Skeletal muscle tissue (tissue), 3 donors: ENCODE measurements at regions not wholly inside any gene's neighbourhood (a gene's known extent, or its start where the extent isn't known, plus 50 kb on each side); places are given as distances from the start of the nearest gene placed in this dataset.

Experiments
- H3K27ac ChIP-seq: one replicate; pipeline ENCODE4 v1.7.0; 2013; ENCODE audit warnings: mild to moderate bottlenecking, low read depth, low read length, inconsistent platforms
- H3K27me3 ChIP-seq, 3 donors: one replicate each; pipeline ENCODE4 v1.7.0; 2013; ENCODE audit warnings: low read length in 3 of 3; ENCODE audit not compliant: control insufficient read depth in 3 of 3, insufficient read depth in 3 of 3
- H3K36me3 ChIP-seq, 3 donors: one replicate each; pipeline ENCODE4 v1.7.0; 2013; ENCODE audit warnings: low read length in 3 of 3; ENCODE audit not compliant: control insufficient read depth in 3 of 3, insufficient read depth in 3 of 3
- H3K4me1 ChIP-seq, 3 donors: one replicate each; pipeline ENCODE4 v1.7.0; 2013; ENCODE audit warnings: low read length in 3 of 3, mild to moderate bottlenecking in 3 of 3; ENCODE audit not compliant: control insufficient read depth in 3 of 3, insufficient read depth in 3 of 3
- H3K4me3 ChIP-seq, 3 donors: one replicate each; pipeline ENCODE4 v1.7.0; 2013; ENCODE audit warnings: low read length in 3 of 3
- H3K9ac ChIP-seq, 3 donors: one replicate each; pipeline ENCODE4 v1.7.0; 2013; ENCODE audit warnings: low read length in 3 of 3, mild to moderate bottlenecking in 3 of 3, moderate library complexity in 2 of 3, low read depth in 1 of 3
- H3K9me3 ChIP-seq, 3 donors: one replicate each; pipeline ENCODE4 v1.7.0; 2013; ENCODE audit warnings: low read length in 3 of 3; ENCODE audit not compliant: control insufficient read depth in 3 of 3
- donor health status: Osteomylitis.

- Histone ChIP-seq H3K9ac (no peak overlapping the region), H3K9me3 (no peaks in the 10 kb centered on the region), H3K4me3 (no peak overlapping the region), H3K27me3 (no peaks in the 10 kb centered on the region), H3K36me3 (no peaks in the 10 kb centered on the region), H3K4me1 (no peaks in the 10 kb centered on the region), H3K27ac (no peak overlapping the region)
These were observed 1271.0 kb downstream of the LRFN5 start for GRCh38 chr14:42877716-42878115.

GRCh38 chr14:42872786-42873185, 1266.1 kb downstream of the LRFN5 start:
- Histone ChIP-seq H3K9ac (no peak overlapping the region), H3K27me3 (no peaks in the 10 kb centered on the region), H3K36me3 (no peaks in the 10 kb centered on the region), H3K4me1 (no peaks in the 10 kb centered on the region), H3K27ac (no peak overlapping the region), H3K9me3 (no peaks in the 10 kb centered on the region), H3K4me3 (no peak overlapping the region)

- Histone ChIP-seq H3K9me3 (no peaks in the 10 kb centered on the region), H3K4me1 (no peaks in the 10 kb centered on the region), H3K36me3 (no peaks in the 10 kb centered on the region), H3K9ac (no peak overlapping the region), H3K27ac (no peak overlapping the region), H3K27me3 (no peaks in the 10 kb centered on the region), H3K4me3 (no peak overlapping the region)
These were observed 1263.0 kb downstream of the LRFN5 start for GRCh38 chr14:42869681-42870080.

GRCh38 chr14:42862114-42862513, 1255.4 kb downstream of the LRFN5 start:
- Histone ChIP-seq H3K36me3 (no peaks in the 10 kb centered on the region), H3K27ac (no peak overlapping the region), H3K4me1 (no peaks in the 10 kb centered on the region), H3K9me3 (no peaks in the 10 kb centered on the region), H3K9ac (no peak overlapping the region), H3K27me3 (no peaks in the 10 kb centered on the region), H3K4me3 (no peak overlapping the region)

GRCh38 chr14:42860371-42860770, 1253.7 kb downstream of the LRFN5 start:
- no peak overlapping the region for H3K4me3 ChIP-seq
- no peak overlapping the region for H3K27ac ChIP-seq
- no peaks in the 10 kb centered on the region for H3K27me3 ChIP-seq
- H3K4me1 ChIP-seq: no peaks in the 10 kb centered on the region
- H3K9ac ChIP-seq: no peak overlapping the region
- no peaks in the 10 kb centered on the region for H3K36me3 ChIP-seq
- no peaks in the 10 kb centered on the region for H3K9me3 ChIP-seq

GRCh38 chr14:42856106-42856505, 1249.4 kb downstream of the LRFN5 start:
- H3K36me3 ChIP-seq: no peaks in the 10 kb centered on the region
- no peaks in the 10 kb centered on the region for H3K9me3 ChIP-seq
- no peak overlapping the region for H3K9ac ChIP-seq
- no peaks in the 10 kb centered on the region for H3K27me3 ChIP-seq
- no peaks in the 10 kb centered on the region for H3K4me1 ChIP-seq
- no peak overlapping the region for H3K27ac ChIP-seq
- no peak overlapping the region for H3K4me3 ChIP-seq

GRCh38 chr14:42855085-42855484, 1248.4 kb downstream of the LRFN5 start:
- Histone ChIP-seq H3K4me1 (no peaks in the 10 kb centered on the region), H3K27ac (no peak overlapping the region), H3K36me3 (no peaks in the 10 kb centered on the region), H3K9me3 (no peaks in the 10 kb centered on the region), H3K27me3 (no peaks in the 10 kb centered on the region), H3K9ac (no peak overlapping the region), H3K4me3 (no peak overlapping the region)

- Histone ChIP-seq H3K4me1 (no peaks in the 10 kb centered on the region), H3K9me3 (no peaks in the 10 kb centered on the region), H3K4me3 (no peak overlapping the region), H3K9ac (no peak overlapping the region), H3K36me3 (no peaks in the 10 kb centered on the region), H3K27me3 (no peaks in the 10 kb centered on the region), H3K27ac (no peak overlapping the region)
These were observed 1247.4 kb downstream of the LRFN5 start for GRCh38 chr14:42854061-42854460.

- Histone ChIP-seq H3K36me3 (no peaks in the 10 kb centered on the region), H3K27me3 (no peaks in the 10 kb centered on the region), H3K9me3 (no peaks in the 10 kb centered on the region), H3K4me3 (no peak overlapping the region), H3K27ac (no peak overlapping the region), H3K9ac (no peak overlapping the region), H3K4me1 (no peaks in the 10 kb centered on the region)
These were observed 1242.0 kb downstream of the LRFN5 start for GRCh38 chr14:42848652-42849051.

GRCh38 chr14:42814817-42815216, 1208.1 kb downstream of the LRFN5 start:
- no peak overlapping the region for H3K27ac ChIP-seq
- no peaks in the 10 kb centered on the region for H3K36me3 ChIP-seq
- H3K27me3 ChIP-seq: no peaks in the 10 kb centered on the region
- no peak overlapping the region for H3K9ac ChIP-seq
- H3K9me3 ChIP-seq: no peaks in the 10 kb centered on the region
- no peak overlapping the region for H3K4me3 ChIP-seq
- H3K4me1 ChIP-seq: no peaks in the 10 kb centered on the region

- Histone ChIP-seq H3K27ac (no peak overlapping the region), H3K36me3 (no peaks in the 10 kb centered on the region), H3K4me1 (no peaks in the 10 kb centered on the region), H3K4me3 (no peak overlapping the region), H3K9me3 (no peaks in the 10 kb centered on the region), H3K27me3 (no peaks in the 10 kb centered on the region), H3K9ac (no peak overlapping the region)
These were observed 1200.2 kb downstream of the LRFN5 start for GRCh38 chr14:42806909-42807315.
